ENCODE measurements at regions not wholly inside any gene's neighbourhood (a gene's known extent, or its start where the extent isn't known, plus 50 kb on each side); places are given as distances from the start of the nearest gene placed in this dataset.
"Not testable (repeated sequence)": the region's sequence is repeated elsewhere in the genome, so short reads cannot be mapped to it uniquely, and the experiment has no call there.

GRCh38 chr7:156022483-156023459 lies 210.5 kb upstream of the SHH start:
- DNase-seq = no peak

GRCh38 chr7:156021471-156021870 lies 209.2 kb upstream of the SHH start:
- DNase-seq = no peak

GRCh38 chr7:156020566-156020965 lies 208.3 kb upstream of the SHH start:
- DNase-seq = no peak

- no peak for DNase-seq
These were observed 207.7 kb upstream of the SHH start for GRCh38 chr7:156019776-156020565.

- no peak for DNase-seq
These were observed 207.0 kb upstream of the SHH start for GRCh38 chr7:156019308-156019707.

GRCh38 chr7:156017916-156018700 lies 205.8 kb upstream of the SHH start:
- DNase-seq = no peak

- no peak for DNase-seq
These were observed 205.2 kb upstream of the SHH start for GRCh38 chr7:156017431-156017830.

- DNase-seq = no peak
These were observed 203.2 kb upstream of the SHH start for GRCh38 chr7:156015237-156016020.

- DNase-seq = no peak
These were observed 202.5 kb upstream of the SHH start for GRCh38 chr7:156014808-156015207.

- DNase-seq = no peak
These were observed 201.9 kb upstream of the SHH start for GRCh38 chr7:156014201-156014600.

- no peak for DNase-seq
These were observed 200.1 kb upstream of the SHH start for GRCh38 chr7:156012412-156012811.

- DNase-seq = no peak
These were observed 197.3 kb upstream of the SHH start for GRCh38 chr7:156009569-156009968.

- not testable (repeated sequence) for DNase-seq
These were observed 194.6 kb upstream of the SHH start for GRCh38 chr7:156006876-156007275.

- DNase-seq = no peak
These were observed 193.8 kb upstream of the SHH start for GRCh38 chr7:156006024-156006423.

- no peak for DNase-seq
These were observed 193.0 kb upstream of the SHH start for GRCh38 chr7:156005202-156005691.

GRCh38 chr7:156004265-156005201 lies 192.3 kb upstream of the SHH start:
- no peak for DNase-seq

GRCh38 chr7:156003220-156004162 lies 191.2 kb upstream of the SHH start:
- DNase-seq = no peak

GRCh38 chr7:156002362-156003066 lies 190.3 kb upstream of the SHH start:
- no peak for DNase-seq
